GM19397 (cell line): ENCODE measurements at regions not wholly inside any gene's neighbourhood (a gene's known extent, or its start where the extent isn't known, plus 50 kb on each side); places are given as distances from the start of the nearest gene placed in this dataset.

Experiments used
- ATAC-seq: cut with Tn5 transposase; IDR thresholded peaks from one replicate; pipeline ENCODE4 v1.9.1; 2021; ENCODE audit warnings: mild to moderate bottlenecking, moderate library complexity; ENCODE audit not compliant: unreplicated experiment

DNA sequence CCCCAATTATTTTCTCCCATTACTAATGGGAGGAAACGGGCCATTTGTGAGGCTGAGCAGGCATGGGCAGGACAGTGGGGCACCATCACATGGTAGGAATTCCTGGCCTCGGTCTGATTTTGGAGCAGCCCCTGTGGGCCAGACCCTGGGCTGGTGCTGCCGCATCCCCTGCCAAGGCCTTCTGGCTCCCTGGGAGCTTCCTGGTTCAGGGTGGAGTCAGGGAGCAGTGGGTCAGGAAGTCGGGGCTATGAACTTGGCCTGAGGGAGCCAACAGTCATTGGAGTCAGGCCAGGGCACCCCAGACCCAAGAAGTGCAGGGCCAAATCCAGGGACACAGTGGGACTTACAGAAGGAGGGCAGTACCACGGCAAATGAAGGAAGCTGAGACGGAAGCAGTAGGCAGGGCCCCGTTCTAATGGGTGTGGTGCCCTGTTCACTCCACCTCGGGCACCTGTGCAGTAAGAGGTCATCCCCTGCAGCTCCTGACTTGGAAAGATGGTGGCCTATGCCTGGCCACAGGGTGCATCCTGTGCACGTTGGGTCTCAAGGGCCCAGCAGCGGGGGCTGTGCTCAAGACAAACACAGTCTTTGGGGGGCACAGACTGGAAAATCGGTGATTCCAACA lies 328.1 kb downstream of the SMAD2 start:
- no peak for ATAC-seq

DNA sequence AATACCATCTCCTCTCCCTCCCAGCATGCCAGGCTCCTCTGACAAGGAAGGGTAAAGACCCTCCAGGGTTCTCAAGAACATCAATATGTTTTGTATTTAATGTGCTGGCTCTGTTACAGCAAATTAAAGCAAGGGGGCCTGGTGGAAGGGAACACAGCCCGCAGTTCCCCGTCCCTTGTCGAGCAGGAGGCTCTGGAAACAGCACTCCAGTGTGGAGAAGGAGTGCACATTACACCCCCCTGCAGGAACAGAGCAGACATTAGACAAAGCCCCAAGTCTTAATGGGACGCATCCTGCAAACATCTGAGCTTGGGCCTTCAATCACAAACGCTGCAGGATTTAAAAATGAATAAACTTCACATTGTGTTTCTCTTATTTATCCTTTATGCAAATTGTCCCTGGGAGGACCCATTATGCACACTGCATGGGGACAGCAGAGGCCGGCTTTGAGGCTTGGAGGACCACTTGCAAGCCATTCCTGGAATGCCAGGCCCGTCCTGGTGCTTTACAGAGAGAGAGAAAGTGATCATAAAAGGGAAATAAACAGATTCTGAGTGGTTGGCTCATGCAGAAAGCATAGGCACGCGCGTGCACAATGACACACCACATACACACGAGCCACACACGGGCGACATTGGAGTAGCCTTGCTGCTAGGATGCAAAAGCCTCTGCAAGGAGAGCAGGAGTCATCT lies 328.7 kb downstream of the SMAD2 start:
- no peak for ATAC-seq

DNA sequence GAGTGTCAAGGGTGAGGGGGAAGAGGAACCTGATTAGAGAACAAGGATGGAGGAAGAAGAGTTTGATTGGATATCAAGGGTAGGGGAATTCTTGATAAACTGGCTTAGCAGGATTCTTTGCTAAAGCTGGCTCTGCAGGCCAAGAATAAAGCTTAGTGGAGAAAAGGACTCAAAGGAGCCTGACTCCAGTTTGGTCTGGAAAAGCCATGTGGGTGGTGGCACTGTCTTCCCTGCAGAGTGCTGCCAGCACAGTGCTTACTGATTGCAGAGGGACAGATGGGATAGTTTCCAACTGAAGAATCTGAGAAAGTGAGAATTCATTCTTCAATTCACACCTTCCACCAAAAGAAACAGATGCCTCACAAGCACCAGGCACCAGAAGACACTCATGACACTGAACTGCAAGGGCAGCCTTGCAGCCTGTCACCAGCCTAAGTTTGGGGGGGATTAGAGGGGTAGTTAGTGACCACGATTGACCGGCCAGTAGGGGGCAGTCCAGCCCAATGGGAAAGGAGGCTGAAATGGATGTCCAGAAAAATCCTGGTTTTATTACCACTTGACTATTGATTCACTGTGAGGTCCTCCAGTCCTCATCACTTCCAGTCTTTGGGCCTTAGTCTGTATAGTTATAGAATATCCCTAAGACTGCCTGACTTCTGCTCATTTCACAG lies 334.5 kb downstream of the SMAD2 start:
- ATAC-seq: no peak

DNA sequence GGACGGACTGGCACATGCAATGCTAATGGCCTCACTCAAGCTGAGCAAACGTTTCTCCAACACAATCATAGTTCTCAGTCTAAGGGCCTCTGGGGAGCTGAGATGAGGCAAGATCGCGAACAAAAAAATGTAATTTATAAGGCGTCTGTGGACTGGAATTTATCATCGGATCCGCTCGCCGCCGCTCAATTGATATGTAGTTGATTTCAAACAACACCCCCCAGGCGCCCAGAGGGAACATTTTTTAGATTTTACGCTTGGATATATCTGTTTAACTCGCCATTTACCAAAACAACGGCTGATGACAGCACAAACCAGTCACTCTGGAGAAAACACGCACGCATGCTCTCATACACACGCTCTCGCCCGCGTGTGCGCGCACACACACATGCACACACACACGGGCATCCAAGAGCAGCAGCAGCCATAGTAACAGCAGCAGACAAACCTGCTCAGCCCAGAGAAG lies 335.8 kb downstream of the SMAD2 start:
- no peak for ATAC-seq

DNA sequence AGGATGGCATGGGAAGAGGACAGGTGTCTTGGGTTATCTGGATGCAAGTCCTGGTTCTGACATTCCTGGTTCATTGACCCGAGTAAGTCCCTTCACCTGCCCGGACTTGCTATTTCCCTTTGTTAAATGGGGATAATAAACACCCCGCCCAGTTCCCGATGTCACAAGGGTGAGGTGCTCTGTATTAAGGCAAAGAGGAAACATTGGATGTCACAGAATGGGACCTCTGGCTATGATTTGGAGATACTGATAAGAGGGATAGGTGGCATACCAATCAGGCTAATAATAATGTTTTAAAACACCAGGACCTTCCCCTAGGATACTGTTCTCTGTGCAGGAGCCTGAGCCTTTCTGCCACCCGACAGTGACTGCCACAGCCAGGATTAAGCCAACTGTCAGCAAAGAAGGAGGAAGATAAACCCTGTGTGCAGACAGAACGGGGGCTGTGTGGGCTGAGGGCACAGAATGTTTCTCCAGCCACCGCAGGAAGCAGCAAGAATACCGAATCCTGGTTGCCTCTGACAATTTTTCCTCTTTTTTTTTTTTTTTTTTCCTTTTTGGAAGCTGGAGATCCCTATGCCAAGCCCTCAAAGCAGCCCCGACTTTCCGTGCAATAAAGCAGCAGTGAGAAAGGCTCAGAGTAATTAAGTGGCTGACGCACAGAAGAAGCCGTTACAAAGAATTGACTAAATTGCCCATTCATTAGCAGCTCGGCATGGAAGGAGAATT lies 336.6 kb downstream of the SMAD2 start:
- no peak for ATAC-seq

DNA sequence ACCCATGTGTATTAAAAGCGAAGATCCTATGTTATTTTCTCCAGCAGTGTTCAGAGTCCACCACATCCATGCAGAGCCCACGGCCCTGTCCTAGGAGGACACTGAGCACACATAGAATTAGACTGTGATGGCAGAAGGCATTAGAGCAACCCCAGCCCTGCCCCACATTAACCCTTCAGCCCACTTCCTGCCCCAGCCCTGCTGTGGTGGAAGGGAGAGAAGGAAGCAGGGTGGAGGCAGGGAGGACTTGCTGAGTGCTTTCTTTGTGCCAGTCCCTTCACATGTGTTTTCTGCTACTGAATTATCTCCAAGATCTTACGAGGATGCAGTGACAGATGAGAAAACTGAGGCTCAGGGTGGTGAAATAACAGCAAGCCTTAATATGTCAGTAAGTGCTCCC lies 339.0 kb downstream of the SMAD2 start:
- no peak for ATAC-seq

DNA sequence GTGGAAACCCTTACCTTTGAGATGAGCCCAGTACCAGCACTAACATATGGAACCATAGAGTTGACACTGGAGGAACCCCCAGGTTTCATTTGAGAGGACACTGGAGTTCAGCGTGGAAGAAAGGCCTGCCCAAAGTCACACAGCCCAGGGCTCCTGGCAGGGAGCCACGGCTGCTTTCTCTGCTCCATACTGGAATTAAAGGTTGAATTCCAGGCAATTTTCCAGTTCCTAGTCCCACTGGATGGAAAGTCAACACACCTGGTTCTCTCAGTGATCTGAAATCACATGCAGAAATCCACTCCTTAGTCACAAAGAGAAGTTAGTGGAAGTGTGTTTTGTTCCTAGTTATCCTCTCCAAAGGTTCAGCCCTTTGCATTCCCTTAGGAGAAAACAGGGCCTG lies 336.1 kb upstream of the SKOR2 start:
- ATAC-seq: no peak

DNA sequence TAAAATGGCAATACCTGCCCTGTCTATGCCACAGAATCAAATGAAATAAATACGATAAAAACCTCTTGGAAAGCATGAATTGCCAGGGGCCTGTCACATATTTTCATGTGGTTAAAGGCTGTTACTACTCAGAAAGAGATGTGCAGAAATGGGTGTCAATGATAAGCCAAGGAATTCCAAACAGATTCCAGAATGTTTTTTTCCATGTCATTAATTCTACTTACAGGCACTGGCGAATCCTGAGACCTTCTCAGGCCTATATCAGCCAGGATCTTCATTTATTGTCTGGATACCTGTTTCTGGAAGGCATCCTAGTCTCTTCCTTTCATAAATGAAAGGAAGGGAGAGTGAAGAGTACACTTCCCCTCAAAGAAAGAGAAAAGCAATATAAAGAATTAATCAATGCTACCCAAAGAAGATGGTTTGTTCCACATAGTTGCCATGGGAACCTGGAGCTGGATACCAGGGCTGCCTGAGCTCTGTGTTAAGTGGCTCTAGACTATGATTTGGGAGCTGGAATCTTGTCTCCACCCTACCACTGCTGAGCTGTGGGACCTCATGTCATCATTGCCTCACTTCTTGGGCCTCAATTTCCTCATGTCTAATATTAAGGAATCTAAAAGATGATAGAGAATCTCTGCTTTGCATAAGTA lies 335.1 kb upstream of the SKOR2 start:
- ATAC-seq: no peak

DNA sequence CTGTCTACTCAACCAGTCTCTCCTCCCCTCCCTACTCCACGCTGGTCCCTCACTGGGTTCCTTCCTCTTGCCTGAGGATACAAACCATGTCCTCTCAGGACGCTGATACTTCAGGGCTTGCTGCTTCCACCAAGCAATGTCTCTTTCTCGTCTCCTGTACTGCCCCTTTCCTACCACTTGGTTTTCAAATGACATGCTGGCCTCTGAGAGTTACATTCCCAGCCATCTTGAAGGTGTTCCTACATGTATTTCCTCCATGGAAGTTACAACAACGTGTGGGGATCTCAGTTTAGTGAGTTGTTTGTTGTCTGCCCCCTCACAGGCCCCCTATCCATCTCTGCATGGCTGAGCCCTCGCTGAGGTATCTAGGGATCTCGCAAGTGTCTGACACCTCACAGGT lies 334.5 kb upstream of the SKOR2 start:
- no peak for ATAC-seq

DNA sequence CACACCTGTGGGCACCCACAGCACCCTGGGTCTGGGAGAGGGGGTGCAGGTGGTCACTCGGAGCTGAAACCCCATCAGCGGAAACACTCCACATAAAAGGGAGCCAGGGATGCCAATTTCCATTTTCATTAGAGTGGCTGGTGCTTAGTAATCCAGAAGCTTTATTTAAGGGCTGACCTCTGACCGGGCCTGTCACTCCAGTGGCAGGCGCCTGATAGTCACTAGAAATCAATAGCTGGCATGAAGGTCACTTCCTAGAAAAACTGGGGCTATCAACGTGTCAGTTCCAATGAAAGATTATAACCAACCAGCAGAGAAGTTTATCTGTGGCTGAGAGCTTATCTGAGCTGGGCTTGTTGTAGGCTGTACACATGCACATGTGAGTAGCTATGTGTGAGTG lies 333.7 kb upstream of the SKOR2 start:
- ATAC-seq: no peak

DNA sequence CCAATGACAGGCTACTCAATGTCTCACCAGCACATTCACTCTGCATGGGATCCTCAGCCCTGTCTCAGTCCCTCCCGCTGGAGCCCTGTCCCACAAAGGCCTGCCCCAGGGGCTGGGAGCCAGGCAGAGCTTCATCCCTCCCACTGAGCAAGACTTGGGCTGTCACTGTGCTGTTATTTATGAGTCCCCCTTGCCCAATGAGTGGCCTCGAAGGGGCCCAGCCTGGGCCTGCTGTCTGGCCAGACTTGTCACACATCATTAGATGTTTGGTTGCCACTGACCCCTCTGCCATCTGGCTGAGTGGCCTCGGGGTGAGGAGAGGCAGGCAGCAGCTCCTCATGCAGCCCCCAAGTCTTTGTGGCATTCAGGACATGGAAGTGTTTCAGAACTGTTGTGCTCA lies 330.6 kb upstream of the SKOR2 start:
- ATAC-seq: no peak

DNA sequence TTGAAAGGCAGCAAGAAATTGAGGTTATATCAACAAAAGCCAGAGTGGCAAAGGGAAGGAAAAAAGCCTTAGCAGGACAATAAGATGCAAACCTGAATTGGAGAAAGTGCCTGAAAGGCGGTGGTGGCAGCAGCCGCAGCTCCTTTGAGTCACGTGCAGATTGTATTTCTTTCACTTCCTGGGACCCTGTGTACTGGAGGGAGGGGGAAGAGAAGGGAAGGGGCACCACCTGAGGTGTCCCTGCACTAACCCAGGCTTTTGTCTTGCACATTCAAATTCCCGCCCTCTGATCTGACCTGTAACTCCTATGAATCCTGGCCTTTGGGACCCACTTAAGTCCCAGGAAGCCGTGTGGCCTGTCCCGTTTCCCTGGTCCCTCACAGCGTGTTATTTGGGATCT lies 326.1 kb upstream of the SKOR2 start:
- ATAC-seq: no peak

DNA sequence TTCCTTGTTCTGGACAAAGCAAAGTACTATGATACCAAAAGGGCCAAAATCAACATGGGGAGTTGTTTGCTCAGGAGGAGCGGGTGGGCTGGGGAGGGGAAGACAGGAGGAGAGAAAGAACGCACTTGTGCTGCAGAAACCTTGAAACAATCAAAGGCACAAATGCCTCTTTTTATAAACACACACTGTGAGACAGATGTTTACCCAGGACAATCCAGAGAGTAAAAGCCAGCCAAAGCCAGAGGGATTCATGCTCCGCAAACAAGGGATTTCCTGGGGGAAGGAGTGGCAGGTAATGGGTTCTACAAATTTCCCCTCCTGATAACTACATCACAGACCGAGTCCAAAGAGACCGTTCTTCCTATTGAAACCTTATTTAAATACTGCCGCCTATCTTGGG lies 323.5 kb upstream of the SKOR2 start:
- ATAC-seq: no peak

DNA sequence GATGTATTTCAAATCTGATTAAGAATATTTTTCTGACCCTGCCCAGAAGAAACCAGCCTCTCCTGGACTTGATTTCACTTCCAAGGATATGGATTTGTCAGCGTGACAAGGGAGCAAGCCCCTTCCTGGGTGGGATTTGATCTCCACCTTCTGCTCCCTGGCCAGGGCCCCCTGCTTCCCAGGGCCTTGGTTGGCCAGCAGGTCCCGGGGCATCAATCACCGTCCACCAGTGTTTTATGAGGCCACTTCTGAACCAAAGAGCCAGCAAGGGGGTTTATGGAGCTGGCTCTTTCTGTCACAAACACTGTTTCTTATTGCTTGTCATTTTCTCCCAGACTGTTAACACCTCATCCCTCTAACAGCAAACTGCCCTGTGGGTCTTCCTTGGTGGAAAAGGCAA lies 320.5 kb upstream of the SKOR2 start:
- no peak for ATAC-seq

DNA sequence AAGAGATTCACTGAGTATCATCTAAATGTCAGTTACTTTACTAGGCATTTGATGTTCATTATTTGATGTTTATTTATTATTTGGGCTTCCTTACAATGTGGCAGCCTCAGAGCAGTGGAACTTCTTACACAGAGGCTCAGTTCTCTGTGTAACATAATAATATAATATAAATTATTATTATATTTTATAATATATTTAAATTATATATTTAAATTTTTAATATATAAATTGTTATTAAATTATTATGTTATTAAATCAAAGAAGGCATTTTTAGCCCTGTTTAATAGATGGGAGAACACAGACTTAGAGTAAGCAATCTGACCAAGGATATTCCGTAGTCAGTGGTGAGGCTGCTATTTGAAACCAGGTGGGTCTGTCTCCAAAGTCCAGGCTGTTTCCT lies 315.3 kb upstream of the SKOR2 start:
- no peak for ATAC-seq

DNA sequence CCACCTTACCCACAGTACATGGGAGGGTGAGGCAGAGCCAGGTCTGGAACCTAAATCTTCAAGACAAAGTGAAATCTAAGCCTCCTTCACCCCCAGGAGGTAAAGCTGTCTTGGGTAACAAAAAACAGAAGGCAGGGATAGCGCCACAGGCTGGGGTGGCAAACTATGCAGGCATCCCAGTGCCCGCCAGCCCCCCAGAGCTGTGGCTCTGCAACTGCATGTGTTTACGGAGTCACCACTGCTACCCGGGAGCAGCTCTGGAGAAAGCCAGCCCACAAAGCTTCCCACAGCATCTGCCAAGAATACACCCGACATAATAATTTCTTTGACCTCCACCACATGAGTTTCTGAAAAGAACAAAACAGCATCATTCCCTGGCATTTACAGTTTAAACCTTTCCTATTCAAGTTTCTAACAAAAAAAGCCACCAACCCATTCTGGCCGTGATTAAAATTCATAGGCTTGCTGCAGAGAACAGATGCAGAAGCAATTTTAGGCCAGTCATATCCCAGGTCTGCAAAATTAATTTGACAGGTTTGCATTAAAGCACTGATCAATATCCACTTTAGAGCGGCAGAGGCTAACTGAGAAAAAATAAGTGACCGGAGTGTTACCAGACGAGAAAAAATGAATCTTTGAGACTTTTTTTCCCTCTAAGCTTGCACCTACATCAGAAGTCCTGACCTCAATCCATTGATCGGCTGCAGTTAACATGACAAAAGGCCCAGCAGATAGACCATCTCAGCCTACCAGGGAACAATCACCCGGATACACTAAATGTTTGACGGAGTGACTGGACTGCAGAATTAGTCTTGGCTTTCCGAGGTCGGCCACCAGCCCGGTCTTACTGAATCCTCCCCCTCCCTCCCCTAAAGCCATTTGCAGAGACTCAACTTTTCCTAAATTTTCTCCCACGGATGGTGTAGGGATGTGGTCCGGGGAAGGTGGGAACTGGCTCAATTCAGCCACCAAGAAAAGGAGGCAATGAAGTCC lies 309.6 kb upstream of the SKOR2 start:
- ATAC-seq: no peak

DNA sequence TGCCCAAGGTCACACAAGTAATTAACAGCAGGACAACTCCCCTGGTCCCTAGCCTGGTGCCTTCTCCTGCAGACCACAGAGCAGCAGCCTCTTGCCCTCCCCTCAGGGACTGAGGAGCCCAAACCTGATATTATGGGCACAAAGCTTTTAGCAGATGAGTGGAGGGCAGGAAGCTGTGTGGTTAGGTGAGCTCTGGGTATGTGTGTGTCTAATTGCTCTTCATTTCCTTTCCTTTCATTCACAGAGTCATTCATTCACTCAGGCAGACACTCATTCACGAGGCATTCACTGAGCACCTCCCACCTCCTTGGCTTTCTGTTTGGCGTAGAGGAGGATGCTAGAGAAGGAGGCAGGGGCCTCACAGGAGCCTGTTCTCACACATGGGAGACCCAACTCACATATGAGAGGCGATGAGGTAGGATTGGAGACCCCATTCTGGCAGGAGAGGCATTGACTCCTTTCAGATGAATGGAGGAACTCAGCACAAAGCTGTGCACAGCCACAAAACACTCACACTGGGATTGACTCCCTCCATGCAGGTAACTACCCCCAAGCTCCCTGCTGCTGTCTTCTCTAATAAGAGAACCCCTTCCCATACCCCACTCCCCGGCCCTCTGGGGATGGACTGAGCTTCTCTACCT lies 306.8 kb upstream of the SKOR2 start:
- peak; percentile 55 for ATAC-seq

DNA sequence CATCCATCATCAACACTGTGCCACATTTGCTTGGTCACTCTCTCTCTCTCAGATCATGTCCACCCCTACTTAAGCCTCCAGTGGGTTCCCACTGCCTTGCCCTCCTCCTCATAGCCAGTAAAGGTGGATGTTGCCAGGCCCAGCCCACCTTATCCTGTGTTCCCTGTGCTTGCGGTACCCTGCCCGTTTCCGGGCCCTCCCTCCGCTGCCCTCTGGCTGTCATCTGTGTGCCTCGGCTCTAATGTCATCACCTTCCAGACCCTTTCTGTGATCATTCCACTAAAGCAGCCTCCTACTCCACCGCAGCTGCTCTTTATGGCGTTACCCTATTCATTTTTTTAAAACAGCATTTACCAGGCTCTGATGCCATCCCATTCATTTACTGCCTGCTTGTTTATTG lies 305.7 kb upstream of the SKOR2 start:
- ATAC-seq: no peak

DNA sequence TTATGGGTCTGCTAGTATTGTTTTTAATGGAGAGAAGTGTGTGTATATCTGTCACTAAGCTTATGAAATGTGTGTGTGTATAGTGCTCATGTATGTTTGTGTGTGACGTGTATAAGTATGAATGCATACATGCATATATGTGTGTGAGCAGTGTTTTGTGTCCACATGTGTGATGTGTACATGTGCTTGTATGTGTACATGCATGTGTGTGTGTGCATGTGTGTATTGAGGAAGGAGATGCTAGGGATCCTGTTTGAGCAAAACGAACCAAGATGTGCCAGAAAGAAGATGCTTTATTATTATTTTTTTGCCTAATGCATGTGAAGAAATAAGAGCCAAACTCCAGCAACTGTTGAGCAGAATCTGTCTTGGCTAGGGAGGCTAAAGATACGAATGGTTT lies 301.3 kb upstream of the SKOR2 start:
- ATAC-seq: no peak

DNA sequence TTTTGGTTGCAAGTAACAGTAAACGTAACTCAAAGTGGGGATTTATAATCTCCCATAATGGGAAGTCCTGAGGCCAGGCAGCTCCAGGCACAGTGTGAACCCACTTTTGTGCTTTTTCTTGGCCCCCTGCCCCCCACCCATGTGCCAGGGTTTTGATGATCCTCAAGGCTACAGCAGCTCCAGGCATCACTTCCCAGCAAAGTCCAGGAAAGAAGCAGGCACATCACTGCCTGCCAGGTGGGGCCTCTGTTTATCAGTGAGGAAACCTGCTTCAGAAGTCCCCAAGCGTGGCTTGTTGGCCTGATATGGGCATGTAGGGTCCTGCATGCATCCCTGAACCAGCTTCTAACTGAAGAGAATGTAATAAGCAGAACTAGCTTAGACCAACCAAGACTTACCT lies 299.2 kb upstream of the SKOR2 start:
- no peak for ATAC-seq
